H1 (cell line): ENCODE measurements at regions not wholly inside any gene's neighbourhood (a gene's known extent, or its start where the extent isn't known, plus 50 kb on each side); places are given as distances from the start of the nearest gene placed in this dataset.

Experiments used
- CBX8 ChIP-seq: fragments of 300-800, 300-1000 bp; sonication (generic); IDR thresholded peaks from 2 replicates; pipeline ENCODE4 v1.7.1; 2016; ENCODE audit warnings: low read depth, low read length, borderline replicate concordance
- CTCF ChIP-seq, 3 experiments: IDR thresholded peaks; 1 replicate in 2 of 3; 2 replicates in 1 of 3; pipeline versions ENCODE4 v1.5.1 to v1.6.1; 2011; ENCODE audit warnings: low read length in 3 of 3, mild to moderate bottlenecking in 3 of 3, inconsistent platforms in 2 of 3, low read depth in 1 of 3, moderate library complexity in 1 of 3; ENCODE audit not compliant: insufficient read depth in 1 of 3; ENCODE audit errors: control extremely low read depth in 1 of 3
- EZH2 ChIP-seq: fragments of 200-600 bp; sonication (generic); IDR thresholded peaks from 2 replicates; pipeline ENCODE4 v1.7.1; 2012; ENCODE audit warnings: low read depth, mild to moderate bottlenecking, moderate library complexity, low read length, inconsistent platforms; ENCODE audit not compliant: severe bottlenecking
- FOSL1 ChIP-seq: IDR thresholded peaks from 2 replicates; pipeline ENCODE4 v1.6.1; 2011; ENCODE audit warnings: mild to moderate bottlenecking, low read depth, low read length, moderate library complexity; ENCODE audit not compliant: insufficient read depth
- KDM1A ChIP-seq: fragments of 200-600, 300-600 bp; sonication (generic); IDR thresholded peaks from 2 replicates; pipeline ENCODE4 v1.7.1; 2016; ENCODE audit warnings: mild to moderate bottlenecking, low read length, borderline replicate concordance
- MAFK ChIP-seq: IDR thresholded peaks from 2 replicates; pipeline ENCODE4 v1.6.1; 2012; ENCODE audit warnings: low read depth, mild to moderate bottlenecking, improper control_type of control experiment, low read length
- MAX ChIP-seq: IDR thresholded peaks from 2 replicates; pipeline ENCODE4 v1.6.1; 2012; ENCODE audit warnings: inconsistent platforms
- POLR2A ChIP-seq, 2 experiments: IDR thresholded peaks; 1 replicate in 1 of 2; 2 replicates in 1 of 2; pipeline ENCODE4 v1.6.1; 2011; ENCODE audit warnings: low read depth in 2 of 2, low read length in 2 of 2, mild to moderate bottlenecking in 2 of 2; ENCODE audit errors: control extremely low read depth in 1 of 2
- RAD21 ChIP-seq, 2 experiments: IDR thresholded peaks in 1 of 2; conservative IDR thresholded peaks in 1 of 2; 2 replicates each; pipeline ENCODE4 v1.6.1; 2011; ENCODE audit warnings: low read depth in 2 of 2, low read length in 2 of 2, improper control_type of control experiment in 1 of 2, inconsistent platforms in 1 of 2, mild to moderate bottlenecking in 1 of 2, moderate library complexity in 1 of 2
- RXRA ChIP-seq: IDR thresholded peaks from 2 replicates; pipeline ENCODE4 v1.6.1; 2011; ENCODE audit warnings: low read depth, mild to moderate bottlenecking, low read length, moderate library complexity; ENCODE audit not compliant: insufficient read depth
- TAF1 ChIP-seq: IDR thresholded peaks from 2 replicates; pipeline ENCODE4 v1.6.1; 2011; ENCODE audit warnings: mild to moderate bottlenecking, low read depth, low read length
- TEAD4 ChIP-seq: IDR thresholded peaks from 2 replicates; pipeline ENCODE4 v1.6.1; 2012; ENCODE audit warnings: low read depth, low read length, inconsistent platforms, mixed read lengths
- USF2 ChIP-seq: IDR thresholded peaks from 2 replicates; pipeline ENCODE4 v1.6.1; 2011; ENCODE audit warnings: low read length, improper control_type of control experiment
- YY1 ChIP-seq: IDR thresholded peaks from 2 replicates; pipeline ENCODE4 v1.6.1; 2011; ENCODE audit warnings: low read depth, mild to moderate bottlenecking, low read length

GRCh38 chr4:181859439-181859838, 383.8 kb upstream of the TENM3 start:
- TF ChIP-seq USF2 (no peak), YY1 (no peak), RXRA (no peak), RAD21 (IDR thresholded peaks at IDR 0.05 in 1 of 2, conservative IDR thresholded peaks at IDR 0.05 in 1 of 2; ENCODE audit: low read depth in 2 of 2, low read length in 2 of 2) (no peak), CTCF (IDR thresholded peaks at IDR 0.05; ENCODE audit: control extremely low read depth in 1 of 3, insufficient read depth in 1 of 3, low read depth in 1 of 3, low read length in 3 of 3) (no peak), POLR2A (IDR thresholded peaks at IDR 0.05; ENCODE audit: control extremely low read depth in 1 of 2, low read depth in 2 of 2, low read length in 2 of 2) (no peak), TAF1 (no peak), TEAD4 (no peak), MAX (no peak), CBX8 (no peak), EZH2 (no peak), KDM1A (no peak), MAFK (no peak), FOSL1 (no peak)
